HPDE6-E6E7 (cell line): ENCODE measurements at regions not wholly inside any gene's neighbourhood (a gene's known extent, or its start where the extent isn't known, plus 50 kb on each side); places are given as distances from the start of the nearest gene placed in this dataset.
"Not testable (repeated sequence)": the region's sequence is repeated elsewhere in the genome, so short reads cannot be mapped to it uniquely, and the experiment has no call there.

Source experiments
- DNase-seq: peaks from one replicate; pipeline ENCODE4 v3.0.0; 2011; ENCODE audit warnings: missing footprints; ENCODE audit errors: extremely low spot score

DNA sequence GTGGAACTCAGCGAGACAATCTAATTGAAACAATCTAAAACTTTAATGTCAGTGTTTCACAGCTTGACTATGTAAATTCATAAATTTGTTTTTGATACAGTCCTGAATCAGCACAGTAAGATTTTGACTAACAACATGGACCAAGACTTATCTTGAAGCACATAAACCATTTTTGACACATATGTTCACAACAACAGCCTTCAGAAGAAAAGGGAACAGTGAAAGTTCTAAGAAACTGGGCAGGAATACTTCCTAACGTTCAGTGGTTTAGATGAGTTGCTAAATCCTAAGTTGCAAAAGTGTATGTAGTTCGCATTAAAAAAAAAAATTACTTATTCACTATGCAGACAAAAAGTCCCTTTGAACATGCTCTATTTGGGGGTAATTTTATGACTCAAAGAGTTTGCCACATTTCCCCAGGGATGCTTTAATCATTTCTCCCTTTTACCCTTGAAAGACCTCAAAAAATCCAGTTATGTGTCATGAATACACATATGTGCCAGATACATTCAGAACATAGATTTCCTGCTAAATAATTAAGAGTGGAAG, 120.2 kb downstream of the MRPL39 start:
- no peak for DNase-seq

DNA sequence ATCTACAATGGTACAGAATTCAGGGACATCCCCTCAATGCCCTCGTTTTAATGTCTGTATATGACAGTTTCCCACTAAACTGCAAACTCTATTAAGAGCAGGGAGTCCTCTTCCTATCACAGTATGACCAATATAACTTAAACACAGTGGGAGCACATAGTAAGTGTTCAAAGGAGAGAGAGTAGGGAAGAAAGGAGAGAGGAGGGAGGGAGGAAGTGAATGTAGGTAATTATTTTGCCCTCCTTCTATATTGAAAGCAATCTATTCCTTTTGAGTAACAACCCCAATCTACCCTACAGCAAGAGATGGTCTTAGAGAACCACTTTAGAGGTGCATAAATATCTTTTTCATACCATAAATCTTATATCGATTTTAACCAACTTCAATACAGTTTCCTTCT, 121.4 kb downstream of the MRPL39 start:
- no peak for DNase-seq

DNA sequence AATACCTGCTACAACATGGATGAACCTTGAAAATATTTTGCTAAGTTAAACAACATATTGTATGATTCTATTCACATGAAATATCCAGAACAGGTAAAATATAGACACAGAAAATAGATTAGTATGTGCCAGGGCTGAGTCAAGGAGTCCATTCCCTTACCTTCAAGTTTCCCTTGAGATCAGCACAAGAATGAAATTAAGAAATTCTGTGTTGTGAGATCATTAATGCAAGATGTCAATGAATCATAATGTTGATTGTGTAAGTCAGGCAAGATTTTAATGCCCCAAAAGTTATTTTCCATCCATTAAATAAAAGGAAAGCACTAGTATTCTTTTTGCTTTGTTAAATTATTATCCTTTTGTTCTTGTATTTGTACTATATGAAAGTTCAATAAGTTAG, 139.4 kb downstream of the MRPL39 start:
- no peak for DNase-seq

DNA sequence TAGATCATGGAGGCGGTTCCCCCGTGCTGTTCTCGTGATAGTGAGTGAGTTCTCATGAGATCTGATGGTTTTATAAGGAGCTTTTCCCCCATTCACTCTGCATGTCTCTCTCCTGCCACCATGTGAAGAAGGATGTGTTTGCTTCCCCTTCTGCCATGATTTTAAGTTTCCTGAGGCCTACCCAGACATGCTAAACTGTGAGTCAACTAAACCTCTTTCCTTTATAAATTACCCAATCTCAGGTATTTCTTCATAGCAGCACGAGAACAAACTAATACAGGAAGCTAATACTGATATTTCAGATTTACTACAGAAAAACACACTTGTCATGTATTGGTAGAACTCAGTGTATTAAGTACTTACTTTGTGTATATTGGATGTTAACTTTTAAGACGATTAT, 140.2 kb downstream of the MRPL39 start:
- DNase-seq: not testable (repeated sequence)

DNA sequence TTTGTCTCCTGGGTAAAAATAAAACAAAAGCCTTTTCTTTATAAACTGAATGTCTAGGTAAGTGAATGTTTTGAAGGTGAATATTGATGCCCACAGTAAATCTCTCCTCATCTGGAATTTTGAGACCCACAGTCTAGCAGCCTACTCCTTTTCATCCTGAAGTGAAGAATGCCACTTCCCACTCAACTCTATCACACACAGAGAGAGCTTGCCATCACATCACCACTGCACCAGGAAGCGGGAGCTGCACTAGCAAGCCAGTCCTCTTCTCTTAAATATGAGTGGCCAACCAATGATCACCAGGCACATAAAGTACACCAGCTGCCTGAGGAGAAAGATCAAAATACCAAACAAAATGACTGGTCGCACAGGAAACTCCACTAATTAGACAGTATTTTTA, 140.8 kb downstream of the MRPL39 start:
- DNase-seq: no peak

DNA sequence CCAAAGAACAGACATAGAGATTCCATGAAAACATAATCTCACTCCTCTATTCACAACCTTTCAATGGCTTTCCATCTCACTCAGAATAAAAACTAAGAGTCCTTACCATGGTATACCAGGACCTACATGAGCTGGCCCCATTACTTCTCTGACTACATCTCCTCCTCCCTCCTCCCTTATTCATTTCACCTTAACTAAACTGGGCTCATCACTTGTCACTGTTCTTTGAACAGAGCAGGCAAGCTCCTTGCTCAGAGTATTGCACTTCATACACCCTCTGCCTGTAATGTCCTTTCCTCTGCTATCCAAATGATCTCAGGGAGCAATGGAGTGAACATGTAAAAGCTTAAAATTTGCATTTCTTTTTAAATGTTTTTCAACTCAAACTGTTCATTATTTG, 142.0 kb downstream of the MRPL39 start:
- DNase-seq: no peak

DNA sequence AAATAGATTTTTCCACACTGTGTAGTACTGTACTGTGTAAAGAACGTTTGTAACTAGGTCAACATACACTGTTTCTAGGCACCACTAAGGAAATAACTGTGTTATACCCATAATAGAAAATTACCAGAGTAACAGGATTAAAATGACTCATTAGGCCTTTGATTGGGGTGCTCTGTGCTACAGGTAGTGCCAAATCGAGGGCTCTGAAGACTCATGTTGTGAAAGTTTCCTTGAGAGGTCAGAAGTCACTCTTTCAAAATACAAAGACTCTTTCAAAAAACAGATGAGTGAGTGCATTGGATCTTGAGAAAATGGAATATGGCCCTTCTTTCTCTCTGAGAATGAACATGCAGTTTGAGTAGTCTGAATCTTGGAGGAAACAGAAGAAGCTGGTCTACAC, 143.0 kb downstream of the MRPL39 start:
- DNase-seq: no peak

DNA sequence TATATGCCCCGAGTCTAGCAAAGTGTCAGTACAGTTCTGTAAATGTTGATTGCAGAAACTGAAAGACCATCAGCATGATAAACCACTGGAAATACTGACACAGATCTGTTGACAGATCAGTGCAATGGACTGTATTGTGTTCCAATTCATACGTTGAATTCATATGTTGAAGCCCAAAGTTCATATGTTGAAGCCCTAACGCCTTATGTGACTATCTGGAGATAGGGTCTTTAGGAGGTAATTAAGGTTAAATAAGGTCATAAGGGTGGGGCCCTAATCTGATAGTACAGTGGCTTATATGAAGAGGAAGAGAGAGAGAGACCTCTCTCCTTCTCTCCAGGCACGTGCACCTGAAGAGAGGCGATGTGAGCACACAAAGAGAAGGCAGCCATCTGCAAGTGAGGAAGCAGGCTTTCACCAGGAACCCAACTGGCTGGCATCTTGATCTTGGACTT, 144.7 kb downstream of the MRPL39 start:
- no peak for DNase-seq

DNA sequence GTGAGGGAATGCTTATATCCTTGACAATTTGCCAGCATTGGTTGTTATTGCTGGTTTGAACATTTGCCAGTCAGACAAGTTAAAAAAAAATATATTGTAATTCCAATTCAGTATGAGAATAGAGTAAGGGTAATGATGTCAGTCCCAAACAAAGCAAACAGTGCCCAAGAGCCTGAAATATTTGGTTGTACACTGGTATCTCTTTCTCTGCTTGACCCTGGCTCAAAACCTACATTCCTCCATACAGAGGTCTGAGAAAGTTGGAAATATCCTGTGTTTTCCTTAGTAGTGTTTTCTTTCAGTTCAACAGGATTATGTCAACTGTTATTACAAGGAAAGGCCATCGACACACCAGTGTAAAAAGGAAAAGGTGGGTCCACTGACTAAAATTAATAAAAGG, 145.6 kb downstream of the MRPL39 start:
- no peak for DNase-seq

DNA sequence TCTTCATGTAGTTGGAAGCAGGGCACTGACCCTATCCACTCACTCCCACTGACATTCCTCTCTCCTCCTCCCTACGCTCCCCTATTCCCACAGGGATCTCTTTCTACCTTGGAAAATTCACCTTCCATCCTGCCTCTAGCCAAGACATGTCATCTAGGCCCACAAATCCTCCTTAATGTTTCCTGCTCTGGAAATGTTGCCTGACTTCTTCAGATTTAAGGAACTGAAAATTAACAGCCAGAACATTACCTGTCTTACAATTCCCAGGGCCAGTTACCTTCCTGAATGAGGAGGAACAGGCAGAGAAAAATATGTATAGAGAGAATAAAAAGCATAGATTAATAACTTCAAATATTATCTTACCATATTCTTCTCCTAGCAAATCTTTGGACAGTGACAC, 147.3 kb downstream of the MRPL39 start:
- no peak for DNase-seq

DNA sequence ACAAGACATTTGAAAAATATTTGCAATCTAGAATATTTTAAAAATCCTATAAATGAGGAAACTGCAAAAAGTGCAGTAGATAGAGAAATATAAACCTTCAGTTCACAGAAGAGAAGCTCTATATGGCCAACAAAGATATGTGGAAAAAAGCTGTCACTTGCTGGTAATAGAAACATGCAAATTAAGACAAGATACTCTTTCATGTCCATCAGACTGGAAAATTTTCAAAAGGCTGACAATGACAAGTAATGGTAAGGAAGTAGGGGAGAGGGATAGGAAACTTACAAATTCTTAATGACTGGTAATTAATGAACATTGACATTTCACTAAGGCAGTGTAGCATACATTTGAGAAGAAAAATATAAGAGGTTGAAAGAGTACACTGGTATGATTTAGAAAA, 147.9 kb downstream of the MRPL39 start:
- no peak for DNase-seq

DNA sequence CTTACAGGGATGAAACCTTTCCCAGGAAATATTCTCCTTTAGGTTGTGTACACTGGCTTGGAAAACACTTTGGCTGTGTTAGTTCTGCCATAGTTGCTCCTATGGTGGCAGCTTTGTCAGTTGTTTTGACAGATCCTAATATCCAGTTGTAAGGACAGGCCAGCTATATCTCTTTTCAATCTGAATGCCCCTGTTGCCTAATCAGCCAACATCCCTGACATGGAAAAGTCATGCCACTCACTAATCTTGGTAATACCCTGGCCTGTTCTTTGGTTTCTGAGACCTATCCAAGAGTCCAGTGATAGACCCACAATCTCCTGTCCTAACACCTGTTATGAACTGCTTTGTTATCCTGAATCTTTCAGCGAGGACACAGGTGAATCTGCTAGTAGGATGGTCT, 148.8 kb downstream of the MRPL39 start:
- DNase-seq: no peak

DNA sequence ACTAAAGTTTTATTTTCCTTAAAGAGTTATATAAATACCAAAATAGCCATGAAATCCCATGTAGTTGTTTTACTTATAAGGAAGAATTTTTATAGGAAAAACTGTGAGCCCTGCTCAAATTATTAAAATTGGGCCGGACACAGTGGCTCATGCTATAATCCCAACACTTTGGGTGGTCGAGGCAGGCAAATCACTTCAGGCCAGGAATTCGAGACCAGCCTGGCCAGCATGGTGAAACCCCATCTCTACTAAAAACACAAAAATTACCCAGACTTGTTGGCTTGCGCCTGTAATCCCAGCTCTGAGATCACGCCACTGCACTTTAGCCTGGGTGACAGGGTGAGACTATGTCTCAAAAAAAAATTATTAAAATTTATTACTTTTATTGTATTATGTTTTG, 149.3 kb downstream of the MRPL39 start:
- DNase-seq: no peak

DNA sequence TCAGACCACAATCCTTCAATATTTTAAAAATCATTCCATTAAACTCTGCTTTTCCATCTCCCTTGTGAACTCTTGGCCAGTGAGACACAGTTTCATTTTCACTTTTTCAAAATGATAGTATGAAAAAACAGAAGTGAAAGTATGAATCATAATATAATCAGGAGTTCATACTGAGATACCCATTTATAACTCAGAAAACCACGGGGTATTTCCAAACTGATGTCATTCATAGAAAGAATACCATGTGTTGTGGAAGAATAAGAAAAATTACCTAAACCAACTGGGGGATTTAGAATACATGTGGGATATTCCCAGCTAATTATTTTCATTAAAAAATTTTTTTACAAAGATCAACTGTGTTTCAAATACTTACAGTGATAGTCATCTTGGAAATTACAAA, 149.9 kb downstream of the MRPL39 start:
- peak; percentile 51 for DNase-seq

DNA sequence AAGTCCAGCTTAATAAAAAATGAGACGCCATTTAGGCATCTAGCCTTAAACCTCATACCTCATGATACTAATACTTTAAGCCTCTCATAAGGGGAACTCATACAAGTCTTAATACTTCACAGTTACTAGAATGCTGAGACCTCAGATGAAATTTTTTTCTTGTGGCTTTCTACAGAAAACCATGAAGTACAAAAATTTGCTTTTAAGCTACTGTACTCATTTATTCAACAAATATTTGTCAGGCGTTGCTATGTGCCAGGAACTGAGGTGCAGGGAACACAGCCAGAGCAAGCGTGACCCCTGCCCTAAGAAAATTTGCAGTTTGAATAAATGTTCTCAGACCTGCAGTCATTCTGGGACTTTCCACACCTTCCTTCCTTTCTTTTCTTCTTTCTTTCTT, 150.6 kb downstream of the MRPL39 start:
- DNase-seq: no peak

DNA sequence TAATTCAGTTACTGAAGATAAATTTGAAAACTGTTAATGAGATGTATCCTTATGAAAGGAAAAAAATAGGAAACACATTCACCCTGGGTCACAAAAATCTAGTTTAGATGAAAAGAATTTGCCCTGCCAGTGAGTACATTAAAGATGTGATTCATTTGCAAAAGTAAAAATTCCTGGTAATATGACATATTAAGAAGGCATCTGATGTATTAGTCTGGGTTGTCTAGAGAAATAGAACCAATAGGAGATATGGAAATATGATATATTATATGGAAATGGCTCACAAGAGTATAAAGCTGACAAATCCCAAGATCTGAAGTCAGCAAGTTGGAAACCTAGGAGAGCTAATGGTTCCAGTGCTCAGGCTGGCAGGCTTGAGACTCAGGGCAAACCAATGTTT, 153.8 kb downstream of the MRPL39 start:
- no peak for DNase-seq

DNA sequence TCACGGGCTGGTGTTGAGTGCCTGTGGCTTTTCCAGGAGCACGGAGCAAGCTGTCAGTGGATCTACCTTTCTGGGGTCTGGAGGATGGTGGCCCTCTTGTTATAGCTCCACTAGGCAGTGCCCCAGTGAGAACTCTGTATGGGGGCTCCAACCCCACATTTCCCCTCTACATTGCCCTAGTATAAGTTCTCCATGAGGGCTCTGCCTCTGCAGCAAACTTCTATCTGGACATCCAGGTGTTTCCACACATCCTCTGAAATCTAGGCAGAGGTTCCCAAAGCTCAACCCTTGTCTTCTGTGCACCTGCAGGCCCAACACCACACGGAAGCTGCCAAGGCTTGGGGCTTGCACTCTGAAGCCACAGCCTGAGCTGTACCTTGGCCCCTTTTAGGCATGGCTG, 157.3 kb downstream of the MRPL39 start:
- no peak for DNase-seq

DNA sequence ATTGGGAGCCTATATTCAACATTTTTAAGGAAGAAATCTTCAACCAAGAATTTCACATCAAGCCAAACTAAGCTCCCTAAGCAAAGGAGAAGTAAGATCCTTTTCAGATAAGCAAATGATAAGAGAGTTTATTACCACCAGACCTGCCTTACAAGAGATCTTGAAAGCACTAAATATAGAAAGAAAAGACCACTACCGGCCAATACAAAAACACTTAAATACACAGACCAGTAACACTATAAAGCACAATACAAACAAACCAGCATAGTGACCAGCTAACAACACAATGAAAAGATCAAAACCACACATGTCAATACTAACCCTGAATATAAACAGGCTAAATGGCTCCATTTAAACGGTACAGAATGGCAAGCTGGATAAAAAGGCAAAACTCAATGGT, 165.4 kb downstream of the MRPL39 start:
- no peak for DNase-seq

DNA sequence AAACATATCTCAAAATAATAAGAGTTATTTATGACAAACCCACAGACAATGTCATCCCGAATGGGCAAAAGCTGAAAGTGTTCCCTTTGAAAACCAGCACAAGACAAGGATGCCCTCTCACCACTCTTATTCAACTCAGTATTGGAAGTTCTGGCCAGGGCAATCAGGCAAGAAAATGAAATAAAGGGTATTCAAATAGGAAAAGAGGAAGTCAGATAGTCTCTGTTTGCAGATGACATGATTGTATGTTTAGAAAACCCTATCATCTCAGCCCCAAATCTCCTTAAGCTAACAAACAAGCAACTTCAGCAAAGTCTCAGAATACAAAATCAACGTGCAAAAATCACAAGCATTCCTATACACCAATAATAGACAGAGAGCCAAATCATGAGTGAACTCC, 169.8 kb downstream of the MRPL39 start:
- not testable (repeated sequence) for DNase-seq

DNA sequence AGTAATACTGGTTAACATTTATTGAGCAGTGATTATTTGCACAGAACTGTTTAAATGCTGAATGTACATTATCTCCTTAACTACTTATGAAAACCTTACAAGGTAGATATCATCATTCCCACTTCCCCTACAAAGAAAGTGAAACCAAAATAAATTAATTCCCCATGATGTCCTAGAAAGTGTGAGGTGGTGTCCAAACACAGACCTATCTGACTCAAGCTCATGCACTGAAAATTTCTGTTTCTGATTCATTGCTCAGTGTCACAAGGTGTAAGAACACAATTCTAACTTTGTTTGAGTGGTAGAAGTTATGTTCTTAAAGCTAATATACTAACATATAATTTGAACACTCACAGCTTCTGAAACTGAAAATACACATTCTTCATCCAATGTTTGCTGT, 178.7 kb downstream of the MRPL39 start:
- no peak for DNase-seq

DNA sequence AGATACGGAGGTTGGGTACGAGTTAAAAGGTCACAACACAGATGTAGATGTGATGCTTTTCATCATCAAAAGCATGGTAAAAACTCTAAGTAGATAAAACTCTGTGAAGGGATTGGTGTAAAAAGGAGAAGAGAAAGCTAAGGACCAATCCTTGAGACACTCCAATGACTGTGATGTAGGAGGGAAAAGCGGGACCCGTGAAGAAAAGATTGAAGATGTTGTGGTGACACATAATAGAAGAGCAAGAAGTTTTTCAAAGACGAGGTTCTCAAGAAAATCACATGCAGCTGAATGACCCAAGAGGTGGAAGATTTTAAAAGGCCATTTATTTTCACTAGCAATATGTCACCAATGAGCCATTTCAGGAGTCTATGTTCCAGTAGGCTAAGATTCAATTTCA, 179.5 kb downstream of the MRPL39 start:
- DNase-seq: no peak

DNA sequence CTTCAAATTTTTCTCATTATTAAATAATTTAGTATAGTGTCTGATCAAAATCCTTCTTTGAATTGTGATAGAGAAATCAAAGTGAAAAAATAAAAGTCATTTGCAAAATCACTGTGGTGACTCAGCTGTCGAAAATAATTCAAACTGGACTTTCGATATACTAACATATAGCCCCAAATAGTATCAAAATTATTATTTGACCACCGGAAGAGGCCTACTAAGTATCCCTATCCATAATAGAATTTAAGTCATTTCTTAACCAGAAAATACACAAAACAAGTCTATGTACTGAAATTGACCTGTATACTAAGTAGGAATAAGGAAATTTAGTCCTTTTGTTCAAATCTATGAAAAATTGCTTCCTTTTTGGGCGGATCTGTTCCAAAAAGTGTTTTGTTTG, 180.7 kb downstream of the MRPL39 start:
- no peak for DNase-seq

DNA sequence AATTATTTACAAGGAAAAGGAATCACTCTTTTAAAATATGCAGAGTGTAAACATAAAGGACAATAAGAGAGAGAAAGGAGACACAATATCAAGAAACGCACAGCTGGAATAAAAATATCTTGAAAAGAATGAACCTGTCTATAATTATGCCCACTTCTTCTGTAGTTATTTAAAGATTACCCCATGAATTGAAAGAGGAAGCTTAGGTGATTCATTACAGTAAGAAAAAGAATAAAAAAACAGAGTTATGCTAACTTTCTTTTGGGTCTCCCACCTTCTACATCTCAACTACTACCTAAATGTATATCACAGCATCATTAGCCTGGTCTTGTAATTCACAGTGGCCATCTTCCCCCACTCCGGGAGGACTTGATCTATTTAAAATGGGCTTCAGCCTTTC, 182.1 kb downstream of the MRPL39 start:
- DNase-seq: no peak

DNA sequence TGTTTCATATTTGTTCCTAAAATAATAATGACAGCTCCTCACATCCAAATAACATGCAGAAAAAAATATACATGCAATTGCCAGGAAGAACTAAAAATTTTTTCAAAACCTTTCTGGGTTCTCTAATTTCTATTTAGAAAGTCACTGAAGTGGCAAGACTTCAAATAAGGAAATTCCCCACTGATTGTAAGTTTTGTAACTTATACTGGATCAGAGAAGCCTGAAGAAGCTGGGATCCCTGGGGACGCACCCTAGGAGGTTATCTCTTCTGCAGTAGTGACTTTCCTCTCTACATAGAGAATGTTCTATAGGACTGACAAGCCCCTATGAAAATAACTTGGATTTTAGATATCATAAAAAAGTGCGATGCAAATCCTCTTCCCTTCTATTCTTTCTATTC, 182.6 kb downstream of the MRPL39 start:
- DNase-seq: no peak

DNA sequence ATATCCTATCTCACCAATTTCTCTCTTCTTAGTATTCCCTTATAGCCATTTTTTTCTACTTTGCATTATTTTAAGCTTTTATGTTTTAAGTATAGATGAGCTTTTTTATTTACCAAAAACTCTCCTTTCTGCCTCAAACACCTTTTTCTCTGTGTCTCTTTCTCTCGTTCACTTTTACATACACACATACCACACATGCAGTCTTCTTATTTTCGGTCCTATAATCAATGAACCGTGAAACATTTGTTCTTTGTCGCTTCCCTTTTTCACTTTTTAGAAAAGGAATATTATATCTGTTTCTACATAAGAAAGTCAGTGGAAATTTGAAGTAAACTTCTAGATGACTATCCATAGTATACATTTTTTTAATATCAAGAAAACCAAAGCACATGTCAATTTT, 183.2 kb downstream of the MRPL39 start:
- no peak for DNase-seq
